Duodenal mucosa (tissue), 2 donors: ENCODE measurements at regions not wholly inside any gene's neighbourhood (a gene's known extent, or its start where the extent isn't known, plus 50 kb on each side); places are given as distances from the start of the nearest gene placed in this dataset.

Experiments used
- H3K27ac ChIP-seq: one replicate; pipeline ENCODE4 v1.7.0; 2013; ENCODE audit warnings: low read depth, low read length
- H3K27me3 ChIP-seq, 2 donors: one replicate each; pipeline ENCODE4 v1.7.0; 2013; ENCODE audit warnings: low read length in 2 of 2, control low read depth in 1 of 2; ENCODE audit not compliant: insufficient read depth in 2 of 2, control insufficient read depth in 1 of 2
- H3K36me3 ChIP-seq, 2 donors: one replicate each; pipeline ENCODE4 v1.7.0; 2013; ENCODE audit warnings: low read length in 2 of 2, control low read depth in 1 of 2; ENCODE audit not compliant: insufficient read depth in 2 of 2, control insufficient read depth in 1 of 2
- H3K4me1 ChIP-seq, 2 donors: one replicate each; pipeline ENCODE4 v1.7.0; 2013; ENCODE audit warnings: low read length in 2 of 2, control low read depth in 1 of 2; ENCODE audit not compliant: insufficient read depth in 2 of 2, control insufficient read depth in 1 of 2
- H3K4me3 ChIP-seq, 2 donors: one replicate each; pipeline ENCODE4 v1.7.0; 2013; ENCODE audit warnings: low read length in 2 of 2, low read depth in 1 of 2
- H3K9ac ChIP-seq, 2 donors: one replicate each; pipeline ENCODE4 v1.7.0; 2013; ENCODE audit warnings: low read length in 2 of 2, low read depth in 1 of 2
- H3K9me3 ChIP-seq, 2 donors: one replicate each; pipeline ENCODE4 v1.7.0; 2013; ENCODE audit warnings: low read length in 2 of 2, control low read depth in 1 of 2; ENCODE audit not compliant: control insufficient read depth in 1 of 2

GRCh38 chr14:65303190-65303898 lies 109.2 kb upstream of the FUT8 start:
- H3K9ac ChIP-seq = no peak overlapping the region
- H3K4me1 ChIP-seq = peaks cover 56 to 66% of the 10 kb centered on the region in 2 donors
- H3K9me3 ChIP-seq = no peaks in the 10 kb centered on the region
- H3K27me3 ChIP-seq = no peaks in the 10 kb centered on the region
- H3K36me3 ChIP-seq = no peaks in the 10 kb centered on the region
- no peak overlapping the region for H3K4me3 ChIP-seq
- no peak overlapping the region for H3K27ac ChIP-seq

DNA sequence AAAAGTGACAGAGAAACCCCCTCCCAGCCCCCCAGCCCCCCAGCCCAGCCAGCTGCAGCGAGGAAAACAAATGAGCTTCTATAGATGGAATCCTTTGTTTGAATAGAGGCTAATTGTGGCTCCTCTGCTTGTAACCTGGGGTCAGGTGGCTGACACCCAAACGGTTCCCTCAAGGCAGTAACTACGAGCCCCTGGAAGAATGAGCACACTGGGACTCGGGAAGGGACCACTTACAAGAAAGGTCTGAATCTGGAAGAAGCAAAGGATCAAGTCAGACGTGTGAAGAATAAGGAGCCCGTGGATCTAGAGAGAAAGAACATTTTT lies 108.7 kb upstream of the FUT8 start:
- H3K9me3 ChIP-seq = no peaks in the 10 kb centered on the region
- peaks cover 56 to 65% of the 10 kb centered on the region in 2 donors for H3K4me1 ChIP-seq
- H3K4me3 ChIP-seq = no peak overlapping the region
- no peaks in the 10 kb centered on the region for H3K36me3 ChIP-seq
- no peaks in the 10 kb centered on the region for H3K27me3 ChIP-seq
- no peak overlapping the region for H3K27ac ChIP-seq
- H3K9ac ChIP-seq = no peak overlapping the region

DNA sequence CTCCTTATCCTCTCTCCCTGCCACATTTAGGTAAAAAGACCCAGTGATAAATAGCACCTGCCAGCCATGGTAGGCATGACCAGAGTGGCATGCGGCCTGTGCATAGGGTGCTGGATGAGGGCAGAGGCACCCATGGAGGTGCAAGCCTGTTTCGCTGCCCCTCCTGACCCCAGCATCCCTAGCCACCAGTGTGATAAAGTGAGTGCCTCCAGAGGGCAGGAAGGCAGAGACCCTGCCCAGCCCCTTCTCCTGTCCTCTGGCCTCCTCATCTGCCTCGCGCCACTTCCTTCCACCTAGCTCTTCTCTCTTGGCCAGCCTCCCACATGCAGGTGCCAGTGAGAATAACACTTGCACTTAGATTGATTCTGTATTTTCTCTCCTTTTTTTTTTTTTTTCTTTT lies 108.3 kb upstream of the FUT8 start:
- H3K27me3 ChIP-seq = no peaks in the 10 kb centered on the region
- no peaks in the 10 kb centered on the region for H3K36me3 ChIP-seq
- H3K27ac ChIP-seq = no peak overlapping the region
- peaks cover 56 to 65% of the 10 kb centered on the region in 2 donors for H3K4me1 ChIP-seq
- H3K4me3 ChIP-seq = no peak overlapping the region
- H3K9ac ChIP-seq = no peak overlapping the region
- H3K9me3 ChIP-seq = no peaks in the 10 kb centered on the region

GRCh38 chr14:65304963-65305362 lies 107.6 kb upstream of the FUT8 start:
- no peak overlapping the region for H3K9ac ChIP-seq
- H3K27ac ChIP-seq = peak overlapping the region; percentile 0

GRCh38 chr14:65308536-65308935 lies 104.0 kb upstream of the FUT8 start:
- H3K9me3 ChIP-seq = no peaks in the 10 kb centered on the region
- no peak overlapping the region for H3K27ac ChIP-seq
- no peaks in the 10 kb centered on the region for H3K36me3 ChIP-seq
- H3K27me3 ChIP-seq = no peaks in the 10 kb centered on the region
- H3K4me3 ChIP-seq = no peak overlapping the region
- H3K4me1 ChIP-seq = peaks cover 30 to 41% of the 10 kb centered on the region in 2 donors
- H3K9ac ChIP-seq = no peak overlapping the region

More at GRCh38 chr14:65304963-65305362, 107.6 kb upstream of the FUT8 start:
- Histone ChIP-seq H3K36me3 (no peaks in the 10 kb centered on the region), H3K4me3 (no peak overlapping the region), H3K4me1 (peaks cover 49 to 61% of the 10 kb centered on the region in 2 donors), H3K27me3 (no peaks in the 10 kb centered on the region), H3K9me3 (no peaks in the 10 kb centered on the region)

GRCh38 chr14:65310568-65310967 lies 102.0 kb upstream of the FUT8 start:
- Histone ChIP-seq H3K9me3 (no peaks in the 10 kb centered on the region), H3K27me3 (no peaks in the 10 kb centered on the region), H3K4me3 (no peak overlapping the region), H3K27ac (no peak overlapping the region), H3K36me3 (no peaks in the 10 kb centered on the region), H3K4me1 (peaks cover 14 to 25% of the 10 kb centered on the region in 2 donors), H3K9ac (no peak overlapping the region)

DNA sequence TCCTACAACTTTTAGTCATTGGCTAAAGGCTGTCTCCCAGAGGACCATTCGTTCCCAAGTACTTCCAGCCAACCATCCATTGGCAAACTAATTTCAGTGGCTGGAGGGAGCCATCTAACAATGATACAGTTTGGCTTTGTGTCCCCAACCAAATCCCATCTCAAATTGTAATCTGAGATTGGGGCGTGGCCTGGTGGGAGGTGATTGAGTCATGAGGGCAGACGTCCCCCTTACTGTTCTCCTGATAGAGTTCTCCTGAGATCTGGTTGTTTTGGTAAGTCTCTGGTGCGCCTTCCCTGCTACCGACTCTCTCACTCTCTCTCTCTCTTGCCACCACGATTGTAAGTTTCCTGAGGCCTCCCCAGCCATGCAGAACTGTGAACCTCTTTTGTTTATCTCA lies 99.7 kb upstream of the FUT8 start:
- Histone ChIP-seq H3K9me3 (no peaks in the 10 kb centered on the region), H3K9ac (no peak overlapping the region), H3K27me3 (no peaks in the 10 kb centered on the region), H3K27ac (no peak overlapping the region), H3K4me3 (no peak overlapping the region), H3K4me1 (peaks cover 11 to 12% of the 10 kb centered on the region in 2 donors), H3K36me3 (no peaks in the 10 kb centered on the region)

DNA sequence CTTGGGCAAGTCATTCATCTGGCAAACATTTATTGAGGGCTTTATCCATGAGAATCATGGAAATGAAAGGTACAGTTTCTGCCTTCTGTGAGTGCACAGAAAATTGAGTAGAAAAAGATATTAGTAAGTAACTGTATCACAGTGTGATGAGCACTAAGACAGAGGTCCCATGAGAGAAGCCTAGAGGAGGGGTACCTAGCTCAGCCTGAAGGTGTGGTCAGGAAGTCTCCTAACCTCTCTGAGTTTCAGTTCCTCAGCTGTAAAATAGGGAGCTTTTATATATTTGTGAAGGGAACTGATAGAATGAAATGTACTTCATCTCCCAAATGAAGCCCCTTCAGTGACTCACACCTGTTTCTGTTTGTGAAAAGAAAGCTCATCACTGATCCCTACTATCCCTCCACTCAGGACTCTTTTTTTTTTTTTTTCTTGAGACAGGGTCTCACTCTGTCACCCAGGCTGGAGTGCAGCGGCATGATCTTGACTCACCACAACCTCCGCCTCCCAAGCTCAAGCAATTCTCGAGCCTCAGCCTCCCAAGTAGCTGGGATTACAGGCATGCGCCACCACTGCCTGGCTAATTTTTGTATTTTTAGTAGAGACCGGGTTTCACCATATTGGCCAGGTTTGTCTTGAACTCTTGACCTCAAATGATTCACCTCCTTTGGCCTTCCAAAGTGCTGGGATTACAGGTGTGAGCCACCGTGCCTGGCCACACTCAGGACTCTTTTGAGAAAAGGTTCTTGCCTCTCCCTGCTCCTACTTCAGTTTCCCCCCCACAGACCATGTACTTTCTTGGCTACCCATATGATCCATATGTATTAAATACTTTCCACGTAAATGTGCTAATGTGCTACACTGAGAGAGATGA lies 93.7 kb upstream of the FUT8 start:
- Histone ChIP-seq H3K9ac (no peak overlapping the region), H3K27me3 (no peaks in the 10 kb centered on the region), H3K4me3 (no peak overlapping the region), H3K4me1 (peaks cover 19 to 26% of the 10 kb centered on the region in 2 donors), H3K27ac (no peak overlapping the region), H3K36me3 (no peaks in the 10 kb centered on the region), H3K9me3 (no peaks in the 10 kb centered on the region)

DNA sequence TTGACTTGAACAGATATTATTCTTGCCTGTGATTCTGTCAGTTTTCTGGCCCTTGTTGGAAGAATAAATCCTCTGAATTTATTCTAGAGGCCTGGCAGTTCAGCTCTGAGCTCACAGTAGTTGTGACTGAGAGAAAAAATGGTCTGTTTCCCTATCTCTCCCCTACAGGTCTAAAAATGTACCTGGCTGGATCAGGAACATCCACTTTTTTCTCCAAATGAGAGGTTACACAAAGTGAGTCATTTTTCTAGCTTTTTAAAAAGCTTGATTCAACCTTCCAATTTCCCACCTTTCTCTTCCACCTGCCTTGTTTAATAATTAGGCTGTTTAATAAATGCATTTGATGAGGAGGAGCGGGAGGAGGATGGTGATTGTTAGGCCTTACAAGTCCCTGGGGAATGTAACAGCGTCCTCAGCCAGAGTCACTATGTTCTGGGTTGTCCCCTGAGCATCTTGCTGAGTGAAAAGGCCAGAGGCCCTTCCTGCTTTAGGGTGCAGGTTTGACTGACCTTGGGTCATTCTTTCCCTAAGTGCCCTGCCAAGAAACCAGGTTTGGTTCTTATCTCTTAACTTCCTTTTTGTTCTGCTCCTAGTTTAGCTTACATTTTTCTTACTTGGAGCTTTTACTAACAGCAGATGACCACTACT lies 91.7 kb upstream of the FUT8 start:
- H3K4me3 ChIP-seq = no peak overlapping the region
- H3K27ac ChIP-seq = no peak overlapping the region
- H3K9me3 ChIP-seq = no peaks in the 10 kb centered on the region
- H3K36me3 ChIP-seq = no peaks in the 10 kb centered on the region
- no peaks in the 10 kb centered on the region for H3K27me3 ChIP-seq
- peaks cover 19 to 26% of the 10 kb centered on the region in 2 donors for H3K4me1 ChIP-seq
- H3K9ac ChIP-seq = no peak overlapping the region

DNA sequence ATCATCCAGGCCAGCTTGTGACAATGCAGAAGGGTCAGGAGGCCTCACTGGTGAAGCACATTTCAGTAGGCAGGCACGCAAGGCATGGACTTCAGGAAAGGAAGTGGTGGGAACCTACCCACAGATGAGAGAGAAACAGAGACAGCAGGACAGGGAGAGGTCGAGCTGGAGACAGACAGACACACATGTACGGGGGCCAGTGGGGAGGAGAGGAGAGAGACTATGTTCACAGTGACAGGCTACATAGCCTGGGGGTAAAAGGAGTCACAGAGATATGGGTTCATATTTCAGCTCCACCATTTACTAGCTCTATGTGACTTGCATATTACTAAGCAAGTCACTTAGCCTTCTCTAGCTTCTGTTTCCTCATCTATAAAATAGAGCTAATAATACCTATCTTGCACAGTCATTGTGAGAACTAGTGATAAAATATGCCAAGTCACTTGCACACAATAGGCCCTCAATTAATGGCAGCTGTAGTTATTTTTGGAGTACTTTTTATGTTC lies 91.1 kb upstream of the FUT8 start:
- Histone ChIP-seq H3K9me3 (no peaks in the 10 kb centered on the region), H3K27ac (no peak overlapping the region), H3K4me1 (peaks cover 19 to 26% of the 10 kb centered on the region in 2 donors), H3K9ac (no peak overlapping the region), H3K27me3 (no peaks in the 10 kb centered on the region), H3K36me3 (no peaks in the 10 kb centered on the region), H3K4me3 (no peak overlapping the region)
